NT2/D1 (cell line): ENCODE measurements at regions not wholly inside any gene's neighbourhood (a gene's known extent, or its start where the extent isn't known, plus 50 kb on each side); places are given as distances from the start of the nearest gene placed in this dataset.
A peak's percentile ranks its signal among the peaks of the same experiment; 100 is the strongest.

Experiments used
- DNase-seq: peaks from one replicate; pipeline ENCODE4 v3.0.0-alpha.2; 2011; ENCODE audit warnings: low read depth, low spot score
- H3K27me3 ChIP-seq: 2 replicates; pipeline ENCODE4 v1.6.0; 2011; ENCODE audit warnings: mild to moderate bottlenecking; ENCODE audit not compliant: insufficient read length, insufficient read depth
- H3K36me3 ChIP-seq: 2 replicates; pipeline ENCODE4 v1.6.1; 2011; ENCODE audit warnings: mild to moderate bottlenecking, low read length, mixed read lengths; ENCODE audit not compliant: insufficient read depth, insufficient read length
- H3K4me1 ChIP-seq: 2 replicates; pipeline ENCODE4 v1.5.1; 2011; ENCODE audit not compliant: insufficient read depth, insufficient read length
- H3K4me3 ChIP-seq: 2 replicates; pipeline ENCODE4 v1.5.1; 2011; ENCODE audit warnings: low read depth; ENCODE audit not compliant: insufficient read length
- H3K9ac ChIP-seq: 2 replicates; pipeline ENCODE4 v1.6.0; 2011; ENCODE audit warnings: low read depth; ENCODE audit not compliant: insufficient read length
- H3K9me3 ChIP-seq: 2 replicates; pipeline ENCODE4 v1.5.1; 2011; ENCODE audit warnings: mild to moderate bottlenecking, low read length; ENCODE audit not compliant: insufficient read depth
- SUZ12 ChIP-seq: IDR thresholded peaks from 2 replicates; pipeline ENCODE4 v1.6.1; 2011; ENCODE audit not compliant: insufficient read length, insufficient read depth; ENCODE audit errors: extremely low read depth
- YY1 ChIP-seq: IDR thresholded peaks from 2 replicates; pipeline ENCODE4 v1.6.1; 2011; ENCODE audit not compliant: insufficient read length, insufficient read depth
- ZNF274 ChIP-seq: IDR thresholded peaks from 2 replicates; pipeline ENCODE4 v1.6.1; 2011; ENCODE audit warnings: mild to moderate bottlenecking, low read depth, low read length

DNA sequence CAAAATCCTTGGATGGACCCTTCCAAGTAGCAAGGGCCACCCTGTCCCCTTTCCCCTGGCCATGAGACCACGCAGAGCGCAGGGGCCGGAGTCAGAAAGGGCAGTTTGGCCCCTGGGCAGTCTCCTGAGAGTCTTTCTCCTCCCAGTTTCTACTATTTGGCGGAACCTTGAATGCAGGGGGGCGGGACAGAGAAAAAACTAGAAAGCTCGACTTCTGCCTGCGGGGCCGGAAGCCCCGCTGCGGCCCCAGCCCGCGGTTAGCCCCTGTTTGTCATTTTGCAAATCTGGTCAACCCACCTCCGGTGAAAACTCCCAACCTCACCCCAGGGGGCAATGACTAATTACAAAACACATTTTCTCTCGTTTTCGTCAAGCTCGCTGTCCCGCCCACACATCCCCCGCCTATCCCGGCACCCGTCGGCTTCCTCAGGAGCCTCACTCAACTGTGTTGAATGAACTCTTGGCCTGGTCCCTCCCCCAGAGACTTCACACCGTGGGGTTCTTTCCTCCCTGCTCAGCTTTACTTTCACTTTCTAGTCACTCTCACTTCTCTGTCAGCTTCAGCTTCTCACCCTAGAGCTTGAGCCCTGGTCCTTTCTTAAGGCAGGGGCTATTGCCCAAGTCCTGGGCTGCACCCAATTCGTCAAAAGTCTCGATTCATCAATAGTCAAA, 66.7 kb downstream of the IRF2BPL start:
- Histone ChIP-seq H3K36me3 (no peaks in the 10 kb centered on the region), H3K4me1 (peaks cover 25% of the 10 kb centered on the region), H3K9ac (peak overlapping the region; percentile 66), H3K9me3 (no peaks in the 10 kb centered on the region), H3K4me3 (peak overlapping the region; percentile 6), H3K27me3 (peaks cover 12% of the 10 kb centered on the region)
- no peak for TF ChIP-seq YY1
- no peak for TF ChIP-seq ZNF274
- no peak for TF ChIP-seq SUZ12
- peak; percentile 100 for DNase-seq

GRCh38 chr14:76958980-76959710, 69.4 kb downstream of the IRF2BPL start:
- no peak for DNase-seq
- TF ChIP-seq SUZ12 (no peak), YY1 (no peak), ZNF274 (no peak)
- peaks cover 9% of the 10 kb centered on the region for H3K27me3 ChIP-seq

DNA sequence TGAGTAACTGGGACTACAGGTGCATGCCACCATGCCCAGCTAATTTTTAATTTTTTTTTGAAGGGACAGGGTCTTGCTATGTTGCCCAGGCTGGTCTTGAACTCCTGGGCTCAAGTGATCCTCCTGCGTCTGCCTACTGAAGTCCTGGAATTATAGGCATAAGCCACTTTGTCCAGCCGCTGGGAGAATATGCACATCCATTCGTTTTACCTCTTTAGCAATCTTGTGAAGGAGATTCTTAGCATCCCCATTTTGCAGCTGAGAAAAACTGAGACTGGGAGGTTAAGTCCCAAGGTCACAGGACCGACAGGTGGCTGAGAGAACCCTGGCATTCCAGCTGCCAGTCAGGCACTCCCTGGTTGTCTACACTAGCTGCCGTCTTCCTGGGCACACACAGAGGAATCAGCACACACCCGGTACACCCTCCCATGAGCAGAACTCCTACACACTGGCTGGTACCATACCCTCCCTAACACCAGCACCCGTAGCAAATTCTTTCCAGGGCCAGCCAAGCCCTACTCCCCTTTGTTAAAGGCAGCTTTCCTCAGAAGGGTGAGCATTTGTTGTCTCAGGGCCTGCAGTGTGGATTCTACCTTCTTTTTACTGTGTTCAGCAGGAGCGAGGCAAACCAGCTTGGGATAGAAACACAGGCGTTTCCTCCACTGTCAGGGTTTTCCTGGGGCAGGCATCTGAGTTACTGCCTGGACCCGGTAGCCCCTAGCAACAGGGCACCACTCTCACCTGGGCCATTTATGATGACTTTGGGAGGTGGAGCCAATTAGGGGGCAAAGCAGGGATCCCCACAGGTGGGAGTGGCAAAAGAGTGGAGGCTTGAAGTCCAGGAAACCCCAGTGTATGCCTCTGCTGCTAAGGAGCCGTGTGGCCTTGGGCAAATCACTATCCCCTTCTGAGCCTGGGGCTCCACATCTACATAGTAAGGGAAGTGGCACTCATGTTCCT, 70.2 kb downstream of the IRF2BPL start:
- Histone ChIP-seq H3K9ac (peak overlapping the region; percentile 37), H3K9me3 (no peaks in the 10 kb centered on the region), H3K36me3 (no peaks in the 10 kb centered on the region), H3K4me1 (peaks cover 20% of the 10 kb centered on the region), H3K27me3 (peaks cover 9% of the 10 kb centered on the region), H3K4me3 (no peak overlapping the region)
- DNase-seq: no peak
- TF ChIP-seq SUZ12 (no peak), YY1 (no peak), ZNF274 (no peak)

More at GRCh38 chr14:76958980-76959710, 69.4 kb downstream of the IRF2BPL start:
- H3K9me3 ChIP-seq: no peaks in the 10 kb centered on the region
- H3K4me3 ChIP-seq: no peak overlapping the region
- H3K9ac ChIP-seq: peak overlapping the region; percentile 37
- peaks cover 22% of the 10 kb centered on the region for H3K4me1 ChIP-seq
- no peaks in the 10 kb centered on the region for H3K36me3 ChIP-seq

DNA sequence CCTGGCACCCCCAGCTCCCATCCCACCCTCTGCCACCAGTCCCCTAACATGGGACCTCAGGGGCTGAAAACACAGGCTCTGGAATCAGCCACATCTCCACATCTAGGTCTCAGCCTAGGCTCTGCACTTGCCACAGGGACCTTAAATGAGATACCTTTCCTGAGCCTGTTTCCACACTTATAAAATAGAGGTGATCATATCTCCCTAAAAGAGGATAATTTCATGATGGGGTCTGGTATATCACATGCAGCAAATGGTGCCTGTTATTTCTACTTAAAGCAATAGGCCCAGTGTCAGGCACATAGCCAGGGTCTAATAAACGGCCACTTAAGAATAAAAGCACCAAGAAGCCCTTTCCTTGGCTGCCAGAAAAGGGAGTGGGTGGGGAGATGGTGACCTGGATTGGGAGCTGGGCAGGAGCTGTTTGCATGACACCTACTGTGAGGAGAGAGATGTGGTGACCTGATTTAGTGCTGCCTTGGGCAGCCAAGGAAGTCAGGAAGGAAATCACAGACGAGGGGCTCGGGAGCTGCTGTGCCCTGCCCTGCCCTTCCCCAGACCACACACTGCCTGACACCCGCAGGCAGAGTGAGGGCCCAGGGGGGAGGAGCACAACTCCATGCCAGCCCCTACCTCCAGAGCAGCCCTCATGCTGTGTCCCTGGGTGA, 71.2 kb downstream of the IRF2BPL start:
- Histone ChIP-seq H3K4me3 (no peak overlapping the region), H3K9me3 (no peaks in the 10 kb centered on the region), H3K9ac (peak overlapping the region; percentile 43), H3K36me3 (no peaks in the 10 kb centered on the region), H3K27me3 (peaks cover 9% of the 10 kb centered on the region), H3K4me1 (peaks cover 18% of the 10 kb centered on the region)
- no peak for DNase-seq
- TF ChIP-seq SUZ12: no peak
- no peak for TF ChIP-seq YY1
- TF ChIP-seq ZNF274: no peak

DNA sequence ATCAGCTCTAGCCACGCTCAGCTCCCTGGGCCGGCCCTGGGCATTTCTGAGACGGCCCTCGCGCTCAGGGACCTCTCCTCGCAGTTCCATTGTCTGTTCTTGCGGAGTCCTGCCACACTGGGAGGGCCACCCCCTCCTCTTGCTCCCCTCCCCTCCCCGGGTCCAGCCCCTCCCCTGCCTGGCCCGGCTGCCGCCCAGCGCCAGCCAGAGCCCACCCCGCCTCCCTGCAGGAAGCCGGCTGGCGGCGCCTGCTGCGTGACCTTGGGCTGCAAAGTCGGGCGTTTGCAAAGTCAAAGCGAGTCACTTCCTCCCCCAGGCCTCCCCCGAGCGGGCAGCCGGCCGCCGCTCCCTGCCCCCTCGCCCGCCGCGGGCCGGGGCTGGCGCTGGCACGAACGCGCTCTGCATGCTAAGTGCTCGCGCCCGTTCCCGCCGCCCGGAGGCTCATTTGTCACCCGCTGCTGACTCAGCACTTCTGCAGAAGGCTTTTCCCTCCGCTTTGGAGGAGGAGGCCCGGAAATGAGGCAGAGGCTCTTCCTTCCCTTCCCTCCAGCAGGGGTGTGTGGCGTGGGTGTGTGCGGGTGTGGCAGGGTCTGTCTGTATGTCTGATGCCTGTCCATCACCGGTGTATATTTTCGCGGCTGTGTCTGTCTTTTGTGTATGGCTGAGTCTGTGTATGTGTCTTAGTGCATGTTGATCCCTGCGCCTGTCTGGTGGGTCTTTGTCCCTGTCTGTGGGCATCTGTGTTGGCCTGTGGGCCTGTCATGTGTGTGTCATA, 72.0 kb downstream of the IRF2BPL start:
- Histone ChIP-seq H3K4me1 (peaks cover 17% of the 10 kb centered on the region), H3K27me3 (peaks cover 9% of the 10 kb centered on the region), H3K36me3 (no peaks in the 10 kb centered on the region), H3K9me3 (no peaks in the 10 kb centered on the region), H3K9ac (peak overlapping the region; percentile 76), H3K4me3 (peak overlapping the region; percentile 6)
- TF ChIP-seq SUZ12 (no peak), ZNF274 (no peak)
- peak; percentile 96 for DNase-seq

GRCh38 chr14:76955575-76956315, 72.8 kb downstream of the IRF2BPL start:
- TF ChIP-seq ZNF274: no peak
- TF ChIP-seq YY1: no peak
- TF ChIP-seq SUZ12: no peak
- no peaks in the 10 kb centered on the region for H3K36me3 ChIP-seq
- no peak for DNase-seq
- peaks cover 18% of the 10 kb centered on the region for H3K4me1 ChIP-seq
- peak overlapping the region; percentile 76 for H3K9ac ChIP-seq
- no peaks in the 10 kb centered on the region for H3K9me3 ChIP-seq
- peaks cover 9% of the 10 kb centered on the region for H3K27me3 ChIP-seq
- peak overlapping the region; percentile 2 for H3K4me3 ChIP-seq
